A673 (cell line): ENCODE measurements at regions not wholly inside any gene's neighbourhood (a gene's known extent, or its start where the extent isn't known, plus 50 kb on each side); places are given as distances from the start of the nearest gene placed in this dataset.

Experiments used
- BruUV-seq: library from RNA; stranded (reverse); fragments of 400-500 nt; replicated peaks from 2 replicates; lab custom pipeline; 2021; lab: Mats Ljungman, UMichigan
- CTCF ChIA-PET: fragments of 300-600 bp; sonication (Branson Sonifier 250); formaldehyde crosslinking; loops from one replicate; lab custom pipeline; 2022; ENCODE audit warnings: antibody characterized with exemption; lab: Charles Lee
- POLR2A ChIA-PET: fragments of 300-600 bp; sonication (Branson Sonifier 250); formaldehyde crosslinking; loops from one replicate; lab custom pipeline; 2022; ENCODE audit warnings: antibody characterized with exemption; ENCODE audit not compliant: low non-redundant PET; lab: Charles Lee
- DNase-seq: peaks from one replicate; pipeline ENCODE4 v3.0.0-alpha.2; 2015; ENCODE audit warnings: low spot score
- H3K27ac ChIP-seq: fragments of 200-600 bp; sonication (generic); 2 replicates; pipeline ENCODE4 v1.5.1; 2016; ENCODE audit warnings: mixed run types, low read depth, mild to moderate bottlenecking, mixed read lengths, antibody characterized with exemption, low read length; ENCODE audit not compliant: poor library complexity, severe bottlenecking
- H3K27me3 ChIP-seq: fragments of 200-600 bp; sonication (generic); replicated peaks from 2 replicates; pipeline ENCODE4 v1.6.1; 2017; ENCODE audit warnings: mixed run types, low read depth, mild to moderate bottlenecking, mixed read lengths, antibody characterized with exemption, low read length; ENCODE audit not compliant: insufficient read depth, poor library complexity
- H3K36me3 ChIP-seq: fragments of 200-600 bp; sonication (generic); 2 replicates; pipeline ENCODE4 v1.6.1; 2016; ENCODE audit warnings: mixed run types, mild to moderate bottlenecking, mixed read lengths, antibody characterized with exemption, low read length; ENCODE audit not compliant: insufficient read depth, poor library complexity, severe bottlenecking
- H3K4me1 ChIP-seq: fragments of 200-600 bp; sonication (generic); 2 replicates; pipeline ENCODE4 v1.6.1; 2017; ENCODE audit warnings: mixed run types, mild to moderate bottlenecking, mixed read lengths, antibody characterized with exemption, low read length; ENCODE audit not compliant: insufficient read depth, poor library complexity, severe bottlenecking
- H3K4me3 ChIP-seq: fragments of 200-600 bp; sonication (generic); 2 replicates; pipeline ENCODE4 v1.5.1; 2016; ENCODE audit warnings: low read depth, mixed run types, mild to moderate bottlenecking, mixed read lengths, low read length; ENCODE audit not compliant: poor library complexity, severe bottlenecking
- H3K9me3 ChIP-seq: fragments of 200-600 bp; sonication (generic); 2 replicates; pipeline ENCODE4 v1.6.1; 2016; ENCODE audit warnings: mixed run types, low read depth, mild to moderate bottlenecking, mixed read lengths, antibody characterized with exemption, low read length; ENCODE audit not compliant: poor library complexity, severe bottlenecking
- EZH2 ChIP-seq: fragments of 200-600 bp; sonication (generic); IDR thresholded peaks from 2 replicates; pipeline ENCODE4 v1.6.1; 2017; ENCODE audit warnings: borderline replicate concordance, low read depth, mild to moderate bottlenecking, mixed read lengths, antibody characterized with exemption, low read length; ENCODE audit not compliant: poor library complexity, severe bottlenecking
- intact Hi-C: fragments of 100-400 bp; cut with micrococcal nuclease; formaldehyde crosslinking; loops from one replicate; pipeline ENCODE4 v1.10.0; 2022; ENCODE audit not compliant: unreplicated experiment
- TF ChIP-seq, protein P1 (sequence below): fragments of 300-800, 200-600 bp; sonication (generic); conservative IDR thresholded peaks from 2 replicates; pipeline ENCODE4 v1.5.1; 2017; ENCODE audit warnings: low read depth, mild to moderate bottlenecking, antibody characterized with exemption, low read length, moderate library complexity, mixed read lengths

DNA sequence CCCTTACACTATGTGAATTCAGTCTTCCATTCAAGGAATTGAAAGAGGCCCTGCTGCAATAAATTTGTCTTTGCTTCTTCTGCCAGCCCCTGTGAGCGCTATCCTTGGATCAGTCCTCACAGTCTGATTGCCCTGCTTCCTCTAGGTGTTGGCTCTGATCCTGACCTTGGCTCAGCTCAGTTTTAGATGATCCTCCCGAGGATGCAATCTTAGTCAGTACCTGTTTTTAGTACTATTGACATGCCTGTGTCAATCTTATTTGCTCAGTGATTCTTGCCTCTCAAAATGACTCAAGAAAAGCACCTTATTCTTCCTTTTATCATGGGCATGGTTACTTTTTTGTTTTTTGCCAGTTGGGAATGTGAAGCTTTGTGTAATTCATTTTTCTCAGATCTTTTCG lies 101.4 kb upstream of the KCNK1 start:
- peaks cover 14% of the 10 kb centered on the region for H3K27me3 ChIP-seq
- intact Hi-C loops, result loop anchor here (10.0 kb wide), 1 partner anchor 552 kb away; no protein-coding TSS in a partner anchor
- no peaks in the 10 kb centered on the region for H3K9me3 ChIP-seq
- ChIA-PET POLR2A (no interaction called here), CTCF (no interaction called here)
- no peak overlapping the region for H3K27ac ChIP-seq
- no peak for DNase-seq
- no peak overlapping the region for H3K4me3 ChIP-seq
- H3K36me3 ChIP-seq, result no peaks in the 10 kb centered on the region
- H3K4me1 ChIP-seq, result no peaks in the 10 kb centered on the region
- BruUV-seq, result no TSS peak
- TF ChIP-seq, protein P1, sequence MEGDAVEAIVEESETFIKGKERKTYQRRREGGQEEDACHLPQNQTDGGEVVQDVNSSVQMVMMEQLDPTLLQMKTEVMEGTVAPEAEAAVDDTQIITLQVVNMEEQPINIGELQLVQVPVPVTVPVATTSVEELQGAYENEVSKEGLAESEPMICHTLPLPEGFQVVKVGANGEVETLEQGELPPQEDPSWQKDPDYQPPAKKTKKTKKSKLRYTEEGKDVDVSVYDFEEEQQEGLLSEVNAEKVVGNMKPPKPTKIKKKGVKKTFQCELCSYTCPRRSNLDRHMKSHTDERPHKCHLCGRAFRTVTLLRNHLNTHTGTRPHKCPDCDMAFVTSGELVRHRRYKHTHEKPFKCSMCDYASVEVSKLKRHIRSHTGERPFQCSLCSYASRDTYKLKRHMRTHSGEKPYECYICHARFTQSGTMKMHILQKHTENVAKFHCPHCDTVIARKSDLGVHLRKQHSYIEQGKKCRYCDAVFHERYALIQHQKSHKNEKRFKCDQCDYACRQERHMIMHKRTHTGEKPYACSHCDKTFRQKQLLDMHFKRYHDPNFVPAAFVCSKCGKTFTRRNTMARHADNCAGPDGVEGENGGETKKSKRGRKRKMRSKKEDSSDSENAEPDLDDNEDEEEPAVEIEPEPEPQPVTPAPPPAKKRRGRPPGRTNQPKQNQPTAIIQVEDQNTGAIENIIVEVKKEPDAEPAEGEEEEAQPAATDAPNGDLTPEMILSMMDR, result no peak
- no peak for TF ChIP-seq EZH2

DNA sequence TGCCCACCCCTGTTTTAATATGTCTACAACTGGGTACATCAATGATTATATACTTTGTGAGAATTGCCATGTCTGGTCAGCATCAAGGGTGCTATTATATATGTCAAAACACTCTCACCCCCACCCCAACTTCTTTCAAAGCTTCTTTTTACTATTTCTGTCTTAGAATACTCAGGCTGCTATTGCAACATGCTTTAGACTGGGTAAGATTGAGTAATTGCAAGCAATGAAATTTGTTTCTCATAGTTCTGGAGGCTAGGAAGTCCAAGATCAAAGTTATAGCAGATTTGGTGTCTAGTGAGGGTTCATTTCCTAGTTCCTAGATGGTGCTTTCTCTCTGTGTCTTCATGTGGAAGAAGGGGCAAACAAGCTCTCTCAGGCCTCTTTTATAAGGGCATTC lies 100.5 kb upstream of the KCNK1 start:
- no peaks in the 10 kb centered on the region for H3K4me1 ChIP-seq
- H3K9me3 ChIP-seq, result no peaks in the 10 kb centered on the region
- H3K27me3 ChIP-seq, result peaks cover 14% of the 10 kb centered on the region
- BruUV-seq, result no TSS peak
- TF ChIP-seq, protein P1, result no peak
- TF ChIP-seq EZH2, result no peak
- POLR2A ChIA-PET, result no interaction called here
- H3K36me3 ChIP-seq, result no peaks in the 10 kb centered on the region
- CTCF ChIA-PET, result no interaction called here
- DNase-seq, result no peak
- intact Hi-C loops, result loop anchor here (10.0 kb wide), 1 partner anchor 551 kb away; no protein-coding TSS in a partner anchor
- H3K4me3 ChIP-seq, result no peak overlapping the region
- H3K27ac ChIP-seq, result no peak overlapping the region

DNA sequence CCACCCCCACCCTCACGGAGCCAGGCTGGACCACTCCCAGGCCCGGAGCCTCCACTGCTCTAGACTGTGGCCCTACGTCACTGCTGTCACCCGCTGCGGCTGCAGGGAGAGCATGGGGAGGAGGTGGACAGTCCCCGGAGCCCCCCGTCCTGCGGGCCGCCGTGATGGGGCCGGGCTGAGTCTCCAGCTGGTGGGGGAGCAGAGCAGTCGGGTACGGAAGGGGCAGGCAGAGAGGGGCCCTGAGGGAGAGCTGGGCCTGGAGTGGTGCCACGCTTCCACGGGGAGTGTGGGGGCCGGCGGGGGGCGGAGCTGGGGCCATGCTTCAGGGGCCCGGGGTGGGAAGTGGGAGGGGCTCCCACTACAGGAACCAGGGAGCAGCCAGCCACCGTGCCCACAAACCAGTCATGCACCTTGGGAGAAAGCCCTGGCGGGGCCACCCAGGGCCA lies 98.9 kb upstream of the KCNK1 start:
- H3K27me3 ChIP-seq, result peaks cover 10% of the 10 kb centered on the region
- no peaks in the 10 kb centered on the region for H3K9me3 ChIP-seq
- no peaks in the 10 kb centered on the region for H3K36me3 ChIP-seq
- TF ChIP-seq EZH2, result no peak
- TF ChIP-seq, protein P1, result no peak
- intact Hi-C loops, result loop anchor here (5.0 to 10.0 kb wide), 2 partner anchors 277 to 550 kb away; no protein-coding TSS in a partner anchor
- H3K27ac ChIP-seq, result no peak overlapping the region
- POLR2A ChIA-PET, result no interaction called here
- no peak overlapping the region for H3K4me3 ChIP-seq
- CTCF ChIA-PET, result no interaction called here
- H3K4me1 ChIP-seq, result no peaks in the 10 kb centered on the region
- no TSS peak for BruUV-seq
- no peak for DNase-seq
